ENCODE measurements at regions not wholly inside any gene's neighbourhood (a gene's known extent, or its start where the extent isn't known, plus 50 kb on each side); places are given as distances from the start of the nearest gene placed in this dataset.
"Not testable (repeated sequence)": the region's sequence is repeated elsewhere in the genome, so short reads cannot be mapped to it uniquely, and the experiment has no call there.

DNA sequence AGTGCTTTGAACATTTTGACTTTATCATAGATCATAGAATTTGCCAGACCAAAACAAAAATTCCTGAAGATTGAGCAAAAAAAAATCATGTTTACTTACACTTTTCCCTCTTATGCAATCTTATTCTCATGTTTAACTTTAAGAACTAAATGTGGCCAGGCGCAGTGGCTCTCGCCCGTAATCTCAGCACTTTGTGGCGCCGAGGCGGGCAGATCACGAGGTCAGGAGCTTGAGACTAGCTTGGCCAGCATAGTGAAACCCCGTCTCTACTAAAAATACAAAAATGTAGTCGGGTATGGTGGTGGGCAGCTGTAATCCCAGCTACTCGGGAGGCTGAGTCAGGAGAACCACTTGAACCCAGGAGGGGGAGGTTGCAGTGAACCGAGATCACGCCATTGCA is 227.9 kb upstream of the KYNU start:
- Mint-ChIP-seq H3K4me3 (no peak overlapping the region), H3K9me3 (peaks cover 3 to 9% (median 7%) of the 10 kb centered on the region in 3 donors), H3K36me3 (no peaks in the 10 kb centered on the region), H3K4me1 (no peaks in the 10 kb centered on the region), H3K27me3 (no peaks in the 10 kb centered on the region), H3K27ac (no peak overlapping the region)
- POLR2A ChIA-PET, result no interaction called here
- no peak for DNase-seq
- CTCF ChIA-PET, result no interaction called here
- 90% methylated on average over 7 of the region's 12 CpGs for WGBS (ENCODE audit: insufficient coverage)
- ATAC-seq (replicated peaks in 1 of 4), result no peak
- Histone ChIP-seq H3K36me3 (ENCODE audit: control insufficient read depth in 2 of 2, extremely low read depth in 1 of 2, insufficient read depth in 1 of 2, low read length in 1 of 2) (no peaks in the 10 kb centered on the region), H3K4me3 (ENCODE audit: control insufficient read depth in 1 of 2, extremely low read depth in 1 of 2, low read length in 1 of 2) (no peak overlapping the region), H3K9me3 (no peaks in the 10 kb centered on the region), H3K4me1 (ENCODE audit: control insufficient read depth in 1 of 2, extremely low read depth in 1 of 2, insufficient read depth in 2 of 2, low read length in 2 of 2) (no peaks in the 10 kb centered on the region), H3K27ac (ENCODE audit: low read length) (no peak overlapping the region), H3K27me3 (replicated peaks in 1 of 2; ENCODE audit: control insufficient read depth in 2 of 2, extremely low read depth in 1 of 2, insufficient read depth in 2 of 2, low read length in 1 of 2) (no peaks in the 10 kb centered on the region)

GRCh38 chr2:142642650-142643049 is 234.8 kb upstream of the KYNU start:
- ATAC-seq (replicated peaks in 1 of 4), result no peak
- no peak overlapping the region for H3K27ac Mint-ChIP-seq
- H3K27ac ChIP-seq (ENCODE audit: low read length), result no peak overlapping the region
- CTCF ChIA-PET, result no interaction called here
- H3K27me3 Mint-ChIP-seq, result no peaks in the 10 kb centered on the region
- no peaks in the 10 kb centered on the region for H3K36me3 ChIP-seq (ENCODE audit: control insufficient read depth in 2 of 2, extremely low read depth in 1 of 2, insufficient read depth in 1 of 2, low read length in 1 of 2)
- H3K9me3 Mint-ChIP-seq, result peaks cover 10 to 16% (median 11%) of the 10 kb centered on the region in 3 donors
- H3K36me3 Mint-ChIP-seq, result no peaks in the 10 kb centered on the region
- no peaks in the 10 kb centered on the region for H3K4me1 Mint-ChIP-seq
- H3K27me3 ChIP-seq (replicated peaks in 1 of 2; ENCODE audit: control insufficient read depth in 2 of 2, extremely low read depth in 1 of 2, insufficient read depth in 2 of 2, low read length in 1 of 2), result no peaks in the 10 kb centered on the region
- POLR2A ChIA-PET, result no interaction called here
- no peak for DNase-seq
- no peak overlapping the region for H3K4me3 ChIP-seq (ENCODE audit: control insufficient read depth in 1 of 2, extremely low read depth in 1 of 2, low read length in 1 of 2)
- H3K4me1 ChIP-seq (ENCODE audit: control insufficient read depth in 1 of 2, extremely low read depth in 1 of 2, insufficient read depth in 2 of 2, low read length in 2 of 2), result no peaks in the 10 kb centered on the region
- no peaks in the 10 kb centered on the region for H3K9me3 ChIP-seq
- WGBS (ENCODE audit: insufficient coverage), result no CpG with 5 or more reads among the region's 2 CpGs
- H3K4me3 Mint-ChIP-seq, result no peak overlapping the region

DNA sequence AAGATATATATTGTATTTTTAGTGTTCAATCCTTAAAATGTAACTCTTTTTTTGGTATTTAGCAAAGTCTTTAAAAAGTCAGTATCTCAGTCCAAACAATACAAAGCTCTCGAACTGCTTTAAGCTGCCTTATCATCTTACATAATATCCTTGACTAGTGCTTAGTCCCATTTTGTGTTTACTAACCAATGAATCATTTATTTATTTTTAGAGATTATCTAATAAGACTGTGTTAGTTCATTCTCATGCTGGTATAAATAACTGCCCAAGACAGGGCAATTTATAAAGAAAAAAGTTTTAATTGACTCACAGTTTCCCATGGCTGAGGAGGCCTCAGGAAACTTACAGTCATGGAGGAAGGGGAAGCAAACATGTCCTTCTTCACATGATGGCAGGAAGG is 248.3 kb upstream of the KYNU start:
- Histone ChIP-seq H3K4me1 (ENCODE audit: control insufficient read depth in 1 of 2, extremely low read depth in 1 of 2, insufficient read depth in 2 of 2, low read length in 2 of 2) (no peaks in the 10 kb centered on the region), H3K4me3 (ENCODE audit: control insufficient read depth in 1 of 2, extremely low read depth in 1 of 2, low read length in 1 of 2) (no peak overlapping the region), H3K36me3 (ENCODE audit: control insufficient read depth in 2 of 2, extremely low read depth in 1 of 2, insufficient read depth in 1 of 2, low read length in 1 of 2) (no peaks in the 10 kb centered on the region), H3K27ac (ENCODE audit: low read length) (no peak overlapping the region), H3K27me3 (replicated peaks in 1 of 2; ENCODE audit: control insufficient read depth in 2 of 2, extremely low read depth in 1 of 2, insufficient read depth in 2 of 2, low read length in 1 of 2) (no peaks in the 10 kb centered on the region), H3K9me3 (no peaks in the 10 kb centered on the region)
- POLR2A ChIA-PET, result no interaction called here
- Mint-ChIP-seq H3K36me3 (no peaks in the 10 kb centered on the region), H3K9me3 (peaks cover 0 to 7% (median 0%) of the 10 kb centered on the region in 3 donors), H3K27me3 (no peaks in the 10 kb centered on the region), H3K4me1 (no peaks in the 10 kb centered on the region), H3K27ac (no peak overlapping the region), H3K4me3 (no peak overlapping the region)
- CTCF ChIA-PET, result no interaction called here
- no peak for DNase-seq
- WGBS (ENCODE audit: insufficient coverage), result no CpG with 5 or more reads among the region's 1 CpG
- ATAC-seq (replicated peaks in 1 of 4), result no peak

- WGBS (ENCODE audit: insufficient coverage), result no CpG with 5 or more reads among the region's 2 CpGs
Observed at GRCh38 chr2:142621287-142621686, 256.2 kb upstream of the KYNU start.

DNA sequence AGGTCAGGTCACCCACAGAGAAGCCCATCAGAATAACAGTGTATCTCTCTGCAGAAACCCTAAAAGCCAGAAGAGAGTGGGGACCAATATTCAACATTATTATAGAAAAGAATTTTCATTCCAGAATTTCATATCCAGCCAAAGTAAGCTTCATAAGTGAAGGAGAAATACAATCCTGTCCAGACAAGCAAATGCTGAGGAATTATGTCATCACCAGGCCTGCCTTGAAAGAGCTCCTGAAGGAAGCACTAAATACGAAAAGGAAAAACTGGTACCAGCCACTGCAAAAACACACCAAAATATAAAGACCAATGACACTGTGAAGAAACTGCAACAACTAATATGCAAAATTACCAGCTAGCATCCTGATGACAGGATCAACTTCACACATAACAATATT is 260.0 kb upstream of the KYNU start:
- H3K4me1 ChIP-seq (ENCODE audit: control insufficient read depth in 1 of 2, extremely low read depth in 1 of 2, insufficient read depth in 2 of 2, low read length in 2 of 2), result no peaks in the 10 kb centered on the region
- H3K4me3 ChIP-seq (ENCODE audit: control insufficient read depth in 1 of 2, extremely low read depth in 1 of 2, low read length in 1 of 2), result no peak overlapping the region
- Mint-ChIP-seq H3K9me3 (peaks cover 0 to 4% (median 0%) of the 10 kb centered on the region in 3 donors), H3K4me1 (no peaks in the 10 kb centered on the region), H3K36me3 (no peaks in the 10 kb centered on the region), H3K4me3 (no peak overlapping the region), H3K27ac (no peak overlapping the region), H3K27me3 (no peaks in the 10 kb centered on the region)
- H3K27me3 ChIP-seq (replicated peaks in 1 of 2; ENCODE audit: control insufficient read depth in 2 of 2, extremely low read depth in 1 of 2, insufficient read depth in 2 of 2, low read length in 1 of 2), result no peaks in the 10 kb centered on the region
- WGBS (ENCODE audit: insufficient coverage), result 80% methylated on average over 1 of the region's 1 CpG
- H3K36me3 ChIP-seq (ENCODE audit: control insufficient read depth in 2 of 2, extremely low read depth in 1 of 2, insufficient read depth in 1 of 2, low read length in 1 of 2), result no peaks in the 10 kb centered on the region
- CTCF ChIA-PET, result no interaction called here
- ATAC-seq (replicated peaks in 1 of 4) (no peak), DNase-seq (no peak)
- H3K9me3 ChIP-seq, result no peaks in the 10 kb centered on the region
- H3K27ac ChIP-seq (ENCODE audit: low read length), result no peak overlapping the region
- POLR2A ChIA-PET, result no interaction called here

More at GRCh38 chr2:142621287-142621686, 256.2 kb upstream of the KYNU start:
- no peak for ATAC-seq (replicated peaks in 1 of 4)
- no peak overlapping the region for H3K27ac ChIP-seq (ENCODE audit: low read length)
- no peak for DNase-seq
- no peaks in the 10 kb centered on the region for H3K27me3 Mint-ChIP-seq
- H3K4me1 ChIP-seq (ENCODE audit: control insufficient read depth in 1 of 2, extremely low read depth in 1 of 2, insufficient read depth in 2 of 2, low read length in 2 of 2), result no peaks in the 10 kb centered on the region
- ChIA-PET POLR2A (no interaction called here), CTCF (no interaction called here)
- H3K27ac Mint-ChIP-seq, result no peak overlapping the region
- no peak overlapping the region for H3K4me3 Mint-ChIP-seq
- H3K4me3 ChIP-seq (ENCODE audit: control insufficient read depth in 1 of 2, extremely low read depth in 1 of 2, low read length in 1 of 2), result no peak overlapping the region
- no peaks in the 10 kb centered on the region for H3K27me3 ChIP-seq (replicated peaks in 1 of 2; ENCODE audit: control insufficient read depth in 2 of 2, extremely low read depth in 1 of 2, insufficient read depth in 2 of 2, low read length in 1 of 2)
- no peaks in the 10 kb centered on the region for H3K4me1 Mint-ChIP-seq
- H3K36me3 ChIP-seq (ENCODE audit: control insufficient read depth in 2 of 2, extremely low read depth in 1 of 2, insufficient read depth in 1 of 2, low read length in 1 of 2), result no peaks in the 10 kb centered on the region
- H3K9me3 Mint-ChIP-seq, result peaks cover 0 to 4% (median 0%) of the 10 kb centered on the region in 3 donors
- no peaks in the 10 kb centered on the region for H3K9me3 ChIP-seq
- H3K36me3 Mint-ChIP-seq, result no peaks in the 10 kb centered on the region

DNA sequence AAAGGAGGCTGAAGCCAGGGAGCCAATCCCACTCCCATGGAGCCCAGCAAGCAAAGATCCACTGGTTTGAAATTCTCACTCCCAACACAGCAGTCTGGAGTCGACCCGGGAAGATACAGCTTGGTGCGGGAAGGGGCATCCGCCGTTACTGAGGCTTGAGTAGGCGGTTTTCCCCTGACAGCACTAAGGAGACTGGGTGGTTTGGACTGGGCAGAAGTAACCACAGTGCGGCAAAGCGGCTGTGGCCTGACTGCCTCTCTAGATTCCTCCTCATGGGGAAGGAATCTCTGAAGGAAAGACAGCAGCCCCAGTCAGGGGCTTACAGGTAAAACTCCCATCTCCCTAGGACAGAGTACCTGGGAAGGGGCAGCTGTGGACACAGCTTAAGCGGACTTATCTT is 261.6 kb upstream of the KYNU start:
- ATAC-seq (replicated peaks in 1 of 4), result no peak
- 98% methylated on average over 7 of the region's 9 CpGs for WGBS (ENCODE audit: insufficient coverage)
- Mint-ChIP-seq H3K27ac (no peak overlapping the region), H3K27me3 (no peaks in the 10 kb centered on the region), H3K9me3 (no peaks in the 10 kb centered on the region), H3K4me3 (no peak overlapping the region), H3K36me3 (no peaks in the 10 kb centered on the region), H3K4me1 (no peaks in the 10 kb centered on the region)
- Histone ChIP-seq H3K4me1 (ENCODE audit: control insufficient read depth in 1 of 2, extremely low read depth in 1 of 2, insufficient read depth in 2 of 2, low read length in 2 of 2) (no peaks in the 10 kb centered on the region), H3K36me3 (ENCODE audit: control insufficient read depth in 2 of 2, extremely low read depth in 1 of 2, insufficient read depth in 1 of 2, low read length in 1 of 2) (no peaks in the 10 kb centered on the region), H3K9me3 (no peaks in the 10 kb centered on the region), H3K4me3 (ENCODE audit: control insufficient read depth in 1 of 2, extremely low read depth in 1 of 2, low read length in 1 of 2) (no peak overlapping the region), H3K27ac (ENCODE audit: low read length) (no peak overlapping the region), H3K27me3 (replicated peaks in 1 of 2; ENCODE audit: control insufficient read depth in 2 of 2, extremely low read depth in 1 of 2, insufficient read depth in 2 of 2, low read length in 1 of 2) (no peaks in the 10 kb centered on the region)
- CTCF ChIA-PET, result no interaction called here
- POLR2A ChIA-PET, result no interaction called here
- no peak for DNase-seq

DNA sequence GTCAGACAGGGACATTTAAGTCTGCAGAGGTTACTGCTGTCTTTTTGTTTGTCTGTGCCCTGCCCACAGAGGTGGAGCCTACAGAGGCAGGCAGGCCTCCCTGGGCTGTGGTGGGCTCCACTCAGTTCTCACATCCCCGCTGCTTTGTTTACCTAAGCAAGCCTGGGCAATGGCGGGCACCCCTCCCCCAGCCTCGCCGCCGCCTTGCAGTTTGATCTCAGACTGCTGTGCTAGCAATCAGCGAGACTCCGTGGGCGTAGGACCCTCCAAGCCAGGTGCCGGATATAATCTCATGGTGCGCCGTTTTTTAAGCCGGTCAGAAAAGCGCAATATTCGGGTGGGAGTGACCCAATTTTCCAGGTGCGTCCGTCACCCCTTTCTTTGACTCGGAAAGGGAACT is 264.3 kb upstream of the KYNU start:
- H3K4me3 Mint-ChIP-seq; H3K36me3 ChIP-seq (ENCODE audit: control insufficient read depth in 2 of 2, extremely low read depth in 1 of 2, insufficient read depth in 1 of 2, low read length in 1 of 2); H3K4me1 Mint-ChIP-seq; ATAC-seq (replicated peaks in 1 of 4); CTCF ChIA-PET; H3K27ac ChIP-seq (ENCODE audit: low read length); H3K27ac Mint-ChIP-seq; H3K36me3 Mint-ChIP-seq; DNase-seq; H3K9me3 ChIP-seq; H3K9me3 Mint-ChIP-seq; POLR2A ChIA-PET; H3K4me1 ChIP-seq (ENCODE audit: control insufficient read depth in 1 of 2, extremely low read depth in 1 of 2, insufficient read depth in 2 of 2, low read length in 2 of 2); H3K4me3 ChIP-seq (ENCODE audit: control insufficient read depth in 1 of 2, extremely low read depth in 1 of 2, low read length in 1 of 2); H3K27me3 ChIP-seq (replicated peaks in 1 of 2; ENCODE audit: control insufficient read depth in 2 of 2, extremely low read depth in 1 of 2, insufficient read depth in 2 of 2, low read length in 1 of 2); H3K27me3 Mint-ChIP-seq: not testable (repeated sequence)
- WGBS (ENCODE audit: insufficient coverage), result 93% methylated on average over 3 of the region's 17 CpGs

All from T-cell (primary cell).